AG10803 (cell line): ENCODE measurements at regions not wholly inside any gene's neighbourhood (a gene's known extent, or its start where the extent isn't known, plus 50 kb on each side); places are given as distances from the start of the nearest gene placed in this dataset.
"Not testable (repeated sequence)": the region's sequence is repeated elsewhere in the genome, so short reads cannot be mapped to it uniquely, and the experiment has no call there.

Experiments
- DNase-seq: peaks from one replicate; pipeline ENCODE4 v3.0.0; 2010; ENCODE audit warnings: low read depth
- H3K4me3 ChIP-seq: 2 replicates; pipeline ENCODE4 v1.5.1; 2011; ENCODE audit warnings: mild to moderate bottlenecking, low read length, control low read depth
- TF ChIP-seq, protein P1 (sequence below): conservative IDR thresholded peaks from 2 replicates; pipeline ENCODE4 v1.5.1; 2011; ENCODE audit warnings: mild to moderate bottlenecking, low read length, control low read depth, inconsistent platforms

DNA sequence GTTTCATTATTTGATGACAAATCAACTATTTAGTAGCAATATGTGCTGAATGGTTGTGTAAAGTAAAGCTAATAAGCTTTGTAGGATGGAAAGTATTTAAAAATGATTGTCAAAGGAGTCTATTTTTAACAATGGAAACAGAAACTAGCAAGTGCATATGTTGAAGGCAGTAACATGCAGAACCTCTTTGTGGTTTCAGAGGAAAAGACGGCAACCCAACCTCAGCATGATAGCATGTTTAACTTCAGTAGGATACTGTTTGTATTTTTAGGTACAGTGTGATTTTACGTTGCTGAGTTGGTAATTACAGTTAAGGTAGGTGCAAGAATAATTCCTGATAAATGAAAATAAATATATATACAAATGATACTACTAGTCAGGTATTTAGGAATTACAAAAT is 545.4 kb downstream of the CDY1 start:
- H3K4me3 ChIP-seq, DNase-seq: not testable (repeated sequence)

DNA sequence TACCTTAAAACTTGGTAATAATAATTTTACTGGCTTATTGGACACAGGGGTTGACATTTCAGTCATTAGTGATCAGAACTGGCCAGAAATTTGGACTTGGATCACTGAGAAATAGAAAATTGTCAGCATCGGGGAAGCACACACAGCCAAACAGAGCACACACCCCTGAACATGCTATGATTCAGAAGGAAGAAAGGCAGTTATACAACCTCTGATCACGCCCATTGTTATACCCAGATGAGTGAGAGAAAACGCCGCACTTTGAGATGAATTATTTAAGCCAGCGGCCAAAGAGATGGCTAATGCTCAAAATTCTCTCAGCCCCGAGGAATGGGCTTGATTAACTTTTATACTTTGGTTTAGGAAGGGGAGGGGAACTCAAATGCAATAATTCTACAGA is 557.4 kb downstream of the CDY1 start:
- not testable (repeated sequence) for DNase-seq

DNA sequence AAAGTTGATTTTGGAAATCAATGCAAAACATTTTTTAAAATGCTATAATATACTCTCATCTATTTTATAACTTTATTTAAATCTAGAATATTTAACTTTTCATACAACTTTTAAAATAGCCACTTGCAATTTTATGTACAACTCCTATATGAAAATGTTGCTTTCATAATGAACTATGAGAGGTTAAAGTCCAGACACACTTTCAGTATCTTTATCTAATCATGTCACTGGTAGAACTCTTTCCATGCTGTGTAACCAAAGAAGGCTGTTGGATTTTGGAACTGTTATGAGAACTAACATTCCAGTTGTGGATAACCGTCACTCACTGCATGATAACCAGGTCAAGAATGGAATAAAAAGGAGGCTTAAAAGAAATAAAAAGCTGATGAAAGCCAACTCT is 603.1 kb downstream of the CDY1 start:
- not testable (repeated sequence) for H3K4me3 ChIP-seq, DNase-seq

More for the DNA sequence above, 557.4 kb downstream of the CDY1 start:
- H3K4me3 ChIP-seq, result not testable (repeated sequence)

DNA sequence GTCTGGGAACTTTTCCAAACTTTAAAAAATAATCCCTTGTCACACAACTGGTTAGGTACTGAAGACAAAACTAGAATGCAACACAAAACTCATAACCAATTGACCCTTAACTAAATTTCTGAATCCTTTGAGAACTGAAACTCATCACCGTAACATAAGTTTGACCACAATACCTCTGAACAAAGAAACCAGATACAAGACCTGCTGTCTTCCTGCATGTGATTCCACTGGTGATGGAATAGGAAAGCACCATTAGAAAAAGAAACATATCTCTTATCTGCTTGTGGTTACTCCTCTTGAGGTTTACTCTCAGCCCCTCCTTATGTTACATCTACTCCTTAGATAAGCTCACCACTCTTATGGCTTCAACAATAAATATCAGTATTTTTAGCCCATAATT is 603.6 kb downstream of the CDY1 start:
- not testable (repeated sequence) for DNase-seq, H3K4me3 ChIP-seq

DNA sequence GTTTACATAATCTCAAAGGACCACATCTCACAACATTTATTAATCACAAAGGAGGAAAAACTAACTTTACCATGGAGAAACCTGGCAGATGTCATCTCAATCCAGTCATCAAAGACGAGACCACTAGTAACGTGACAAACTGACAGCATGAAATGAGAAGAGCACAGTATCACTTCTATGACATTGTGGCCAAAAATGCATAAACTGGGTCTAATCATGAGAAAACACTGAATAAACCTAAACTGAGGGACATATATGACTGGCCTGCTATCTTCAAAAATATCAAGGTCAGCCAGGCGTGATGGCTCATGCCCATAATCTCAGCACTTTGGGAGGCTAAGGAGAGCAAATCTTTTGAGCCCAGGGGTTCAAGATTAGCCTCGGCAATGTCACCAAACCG is 619.0 kb downstream of the CDY1 start:
- not testable (repeated sequence) for H3K4me3 ChIP-seq, DNase-seq

DNA sequence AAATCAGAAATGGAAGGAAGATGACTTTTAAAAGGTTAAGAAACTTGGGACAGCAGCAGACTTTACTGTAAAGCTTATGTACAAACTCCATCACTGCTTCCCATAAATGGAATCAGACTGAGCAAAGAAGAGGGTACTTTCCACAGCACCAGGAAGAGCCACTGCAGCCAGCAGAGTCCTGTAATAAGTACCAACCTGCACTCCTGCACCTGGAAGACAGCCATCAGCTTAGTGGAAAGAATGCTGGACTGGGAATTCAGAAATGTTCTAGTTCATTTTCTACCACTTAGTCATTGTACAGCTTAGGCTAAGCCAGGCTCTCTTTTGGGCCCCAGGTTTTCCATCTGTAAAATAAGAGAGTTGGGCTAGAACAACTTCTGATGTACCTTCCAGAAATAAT is 632.3 kb downstream of the CDY1 start:
- not testable (repeated sequence) for H3K4me3 ChIP-seq, DNase-seq

DNA sequence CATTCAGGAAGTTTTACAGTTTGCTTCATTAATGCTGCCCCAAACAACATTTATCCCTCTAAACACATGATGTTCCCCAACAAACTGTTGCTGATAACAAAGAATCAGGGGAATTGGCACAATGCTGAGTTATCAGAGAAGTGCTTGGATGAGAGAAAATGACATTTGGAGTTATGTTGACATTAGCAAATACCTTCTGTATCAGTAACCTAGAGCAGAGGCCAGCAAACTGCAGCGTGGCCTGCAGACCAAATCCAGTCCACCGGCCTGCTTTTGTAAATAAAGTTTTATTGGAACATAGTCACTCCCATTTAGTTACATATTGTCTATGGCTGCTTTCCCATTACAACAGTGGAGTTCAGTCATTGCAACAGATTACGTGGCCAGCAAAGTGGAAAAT is 643.5 kb downstream of the CDY1 start:
- not testable (repeated sequence) for DNase-seq, H3K4me3 ChIP-seq

DNA sequence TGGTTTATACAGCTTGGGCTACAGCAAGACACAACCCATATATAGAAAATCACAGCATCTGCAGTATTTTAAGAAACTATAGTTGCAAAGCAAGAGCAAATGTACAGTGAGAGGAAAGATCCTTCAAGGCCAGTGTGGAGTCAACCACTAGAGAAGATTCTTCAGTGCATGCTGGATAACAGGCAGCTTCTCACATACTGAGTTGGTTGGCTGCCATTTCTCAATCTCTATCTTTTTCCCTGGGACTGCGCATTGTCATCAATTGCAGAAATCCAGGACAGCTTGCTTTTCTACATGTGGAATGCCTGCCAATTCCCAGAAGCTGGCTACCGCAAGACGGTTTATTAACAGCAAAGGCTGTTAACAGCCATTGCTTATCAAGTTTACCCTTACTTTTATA is 646.5 kb downstream of the CDY1 start:
- H3K4me3 ChIP-seq, DNase-seq: not testable (repeated sequence)

DNA sequence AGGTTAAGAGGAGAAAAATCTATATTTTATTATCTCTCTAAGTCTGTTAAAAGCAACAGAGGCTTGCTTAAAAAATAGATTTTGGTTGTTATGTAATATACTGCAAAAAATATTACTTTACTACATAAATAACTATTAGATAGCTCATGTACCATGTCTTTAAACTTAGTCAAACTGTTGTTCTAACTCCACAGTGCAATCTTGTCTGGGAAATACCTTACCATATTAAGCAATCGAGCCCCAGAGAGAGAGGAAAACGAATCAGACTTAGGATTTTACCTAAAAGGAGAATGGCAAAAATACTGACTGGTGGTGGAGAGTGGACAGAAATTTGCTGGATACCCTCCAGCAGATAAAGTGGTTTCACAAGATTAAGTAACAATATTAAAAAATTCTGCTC is 647.0 kb downstream of the CDY1 start:
- not testable (repeated sequence) for H3K4me3 ChIP-seq

DNA sequence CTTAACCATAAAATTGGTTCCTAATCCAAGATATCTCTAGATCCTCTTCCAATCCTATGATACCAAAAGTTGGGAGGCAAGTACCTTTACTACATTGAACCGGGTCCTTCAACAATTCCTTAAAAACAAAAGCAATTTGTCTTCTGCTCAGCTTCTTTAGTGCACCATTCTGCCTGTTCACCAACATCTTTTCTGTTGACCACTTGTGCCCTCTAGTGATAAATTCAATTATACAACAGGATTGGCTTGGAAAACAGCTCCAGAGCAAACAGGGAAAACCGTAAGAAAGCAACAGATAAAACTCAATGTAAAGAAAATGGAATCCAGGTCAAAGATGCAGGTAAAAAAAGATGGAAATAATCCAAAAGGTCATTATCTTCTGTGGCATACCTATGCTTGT is 651.2 kb downstream of the CDY1 start:
- not testable (repeated sequence) for H3K4me3 ChIP-seq, DNase-seq

More for the DNA sequence above, 647.0 kb downstream of the CDY1 start:
- DNase-seq, result not testable (repeated sequence)

DNA sequence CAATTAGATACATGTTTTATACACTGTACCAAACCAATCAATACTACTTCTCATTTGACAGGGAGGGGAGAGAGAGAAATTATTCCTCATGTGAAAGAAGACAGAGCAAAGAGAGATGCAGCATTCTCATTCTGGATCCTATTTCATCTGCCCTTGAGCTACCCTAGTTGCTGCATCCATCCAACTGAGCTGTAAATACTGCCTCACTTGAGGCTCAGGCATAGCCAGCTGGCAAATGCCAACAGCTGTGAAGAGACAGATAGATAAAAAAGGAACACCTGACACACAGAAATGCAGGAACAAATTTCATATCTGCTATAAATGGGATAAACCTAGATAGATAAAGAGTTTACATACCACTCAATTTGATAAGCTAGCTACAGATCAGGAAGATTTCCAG is 684.1 kb downstream of the CDY1 start:
- not testable (repeated sequence) for DNase-seq, H3K4me3 ChIP-seq

DNA sequence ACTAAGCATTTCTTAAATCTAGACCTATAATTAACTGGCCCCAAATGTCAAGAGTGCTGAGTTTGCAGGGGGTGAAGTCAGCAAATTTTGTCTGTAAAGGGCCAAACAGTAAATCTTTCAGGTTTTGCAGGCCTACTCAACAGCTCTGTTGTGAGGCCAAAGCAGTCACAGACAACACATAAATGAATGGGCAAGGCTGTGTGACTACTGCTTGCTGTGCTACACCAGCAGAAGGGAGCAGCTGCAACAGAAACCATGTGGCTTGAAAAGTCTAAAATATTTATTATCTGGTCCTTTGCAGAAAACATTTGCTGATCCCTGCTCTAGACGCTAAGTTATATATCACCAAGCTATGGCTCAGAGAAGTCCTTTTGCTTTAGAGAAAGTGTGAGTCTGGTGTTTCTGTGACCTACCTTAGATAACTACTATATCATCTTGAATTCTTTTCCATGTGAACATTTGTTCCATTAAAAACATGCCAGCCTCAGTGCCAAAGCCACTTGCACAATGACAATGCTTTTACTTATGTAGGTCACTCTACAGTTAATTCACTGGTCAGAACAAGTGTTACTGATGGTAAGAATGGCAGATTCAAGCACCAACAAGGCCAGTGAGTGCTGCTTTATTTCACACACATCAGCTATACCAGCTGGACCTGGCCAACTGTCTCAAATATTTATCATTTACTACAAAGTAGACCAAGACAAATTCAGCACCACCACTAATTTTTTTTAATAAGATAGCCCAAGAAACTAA is 684.9 kb downstream of the CDY1 start:
- DNase-seq, H3K4me3 ChIP-seq: not testable (repeated sequence)

DNA sequence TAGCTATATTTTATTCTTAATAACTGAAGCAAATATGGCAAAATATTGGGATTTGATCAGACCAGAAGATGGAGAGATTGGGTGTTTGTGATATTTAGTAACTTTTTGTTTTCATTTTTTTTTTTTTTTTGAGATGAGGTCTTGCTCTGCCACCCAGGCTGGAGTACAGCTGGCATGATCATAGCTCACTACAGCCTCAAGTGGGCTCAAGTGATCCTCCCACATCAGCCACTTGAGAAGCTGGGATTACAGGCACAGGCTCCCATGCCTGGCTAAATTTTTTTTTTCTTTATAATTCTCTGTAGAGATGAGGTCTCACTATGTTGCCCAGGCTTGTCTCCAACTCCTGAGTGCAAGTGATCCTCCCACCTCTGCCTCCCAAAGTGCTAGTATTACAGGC is 686.4 kb downstream of the CDY1 start:
- DNase-seq, H3K4me3 ChIP-seq: not testable (repeated sequence)

DNA sequence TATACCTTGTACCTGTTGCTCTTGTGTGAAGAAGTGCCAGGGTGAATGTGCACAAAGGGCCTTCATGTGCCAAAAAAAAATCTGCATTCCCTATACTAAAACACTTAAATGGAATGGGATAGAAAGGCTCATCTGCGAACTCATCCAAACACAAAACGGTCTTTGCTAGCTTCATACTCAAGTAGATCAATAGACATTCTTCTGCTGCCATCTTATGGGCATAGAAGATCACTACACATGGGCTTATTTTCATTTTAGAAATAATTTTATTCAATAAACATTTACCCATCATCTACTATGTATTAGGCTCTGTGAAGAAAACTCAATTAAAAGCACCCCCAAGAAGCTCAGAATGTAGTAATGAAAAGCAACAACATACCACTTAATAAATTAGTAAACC is 693.1 kb downstream of the CDY1 start:
- TF ChIP-seq, protein P1, sequence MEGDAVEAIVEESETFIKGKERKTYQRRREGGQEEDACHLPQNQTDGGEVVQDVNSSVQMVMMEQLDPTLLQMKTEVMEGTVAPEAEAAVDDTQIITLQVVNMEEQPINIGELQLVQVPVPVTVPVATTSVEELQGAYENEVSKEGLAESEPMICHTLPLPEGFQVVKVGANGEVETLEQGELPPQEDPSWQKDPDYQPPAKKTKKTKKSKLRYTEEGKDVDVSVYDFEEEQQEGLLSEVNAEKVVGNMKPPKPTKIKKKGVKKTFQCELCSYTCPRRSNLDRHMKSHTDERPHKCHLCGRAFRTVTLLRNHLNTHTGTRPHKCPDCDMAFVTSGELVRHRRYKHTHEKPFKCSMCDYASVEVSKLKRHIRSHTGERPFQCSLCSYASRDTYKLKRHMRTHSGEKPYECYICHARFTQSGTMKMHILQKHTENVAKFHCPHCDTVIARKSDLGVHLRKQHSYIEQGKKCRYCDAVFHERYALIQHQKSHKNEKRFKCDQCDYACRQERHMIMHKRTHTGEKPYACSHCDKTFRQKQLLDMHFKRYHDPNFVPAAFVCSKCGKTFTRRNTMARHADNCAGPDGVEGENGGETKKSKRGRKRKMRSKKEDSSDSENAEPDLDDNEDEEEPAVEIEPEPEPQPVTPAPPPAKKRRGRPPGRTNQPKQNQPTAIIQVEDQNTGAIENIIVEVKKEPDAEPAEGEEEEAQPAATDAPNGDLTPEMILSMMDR, result peak; percentile 6; the same call in 1 of the 2 replicates
- DNase-seq, result peak; percentile 11
- H3K4me3 ChIP-seq, result not testable (repeated sequence)

DNA sequence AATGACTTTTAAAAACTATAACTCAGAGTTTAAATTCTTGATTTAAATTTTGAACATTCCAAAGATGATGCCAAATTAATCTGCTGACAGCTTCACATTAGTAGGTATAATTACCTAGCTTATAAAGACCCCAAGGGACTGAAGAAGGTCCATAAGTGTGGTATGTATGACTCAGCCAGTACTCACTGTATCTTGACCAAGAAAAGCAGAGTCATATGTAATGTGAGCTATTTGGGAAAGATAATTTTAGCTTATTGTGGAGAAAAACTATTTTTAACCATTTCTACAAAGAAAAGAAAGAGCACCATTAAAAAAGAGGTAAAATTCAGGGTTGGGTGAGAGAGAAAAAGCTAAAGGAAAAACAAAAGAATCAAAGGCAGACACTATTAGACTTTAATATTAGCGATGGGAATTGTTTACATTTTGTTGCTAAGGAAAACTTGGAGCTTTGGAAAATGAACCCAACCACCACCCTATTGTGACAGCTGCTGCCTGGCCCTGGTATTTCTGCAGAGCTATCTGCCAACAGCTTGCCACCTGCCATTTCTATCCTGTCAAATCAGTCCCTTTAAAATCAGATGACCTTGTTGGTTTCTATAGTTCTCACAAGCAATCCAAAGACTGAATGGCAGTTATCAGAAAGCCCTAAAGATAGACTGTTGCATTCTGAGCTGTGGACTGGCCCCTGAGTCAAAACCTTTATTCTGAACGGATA is 697.7 kb downstream of the CDY1 start:
- not testable (repeated sequence) for DNase-seq

DNA sequence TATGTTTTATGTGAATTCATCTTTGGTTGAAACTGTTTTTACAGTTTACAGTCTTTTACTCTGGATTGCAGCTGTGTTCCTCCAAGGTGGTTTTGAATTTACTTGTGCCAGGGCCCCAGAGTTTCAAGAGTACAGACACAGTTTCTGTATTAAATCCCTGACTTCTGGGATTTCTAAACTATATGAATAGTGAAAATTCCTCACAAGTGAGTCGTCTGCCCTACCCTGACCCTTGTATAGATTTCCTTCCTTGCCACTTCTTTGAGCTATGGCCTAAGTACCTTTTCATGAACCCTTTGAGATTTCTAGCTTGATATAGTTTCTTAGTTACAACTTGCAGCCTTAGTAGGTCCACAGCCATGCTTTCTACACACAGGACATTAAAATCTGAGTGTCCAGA is 700.8 kb downstream of the CDY1 start:
- DNase-seq, H3K4me3 ChIP-seq: not testable (repeated sequence)

More for the DNA sequence above, 697.7 kb downstream of the CDY1 start:
- H3K4me3 ChIP-seq, result not testable (repeated sequence)

DNA sequence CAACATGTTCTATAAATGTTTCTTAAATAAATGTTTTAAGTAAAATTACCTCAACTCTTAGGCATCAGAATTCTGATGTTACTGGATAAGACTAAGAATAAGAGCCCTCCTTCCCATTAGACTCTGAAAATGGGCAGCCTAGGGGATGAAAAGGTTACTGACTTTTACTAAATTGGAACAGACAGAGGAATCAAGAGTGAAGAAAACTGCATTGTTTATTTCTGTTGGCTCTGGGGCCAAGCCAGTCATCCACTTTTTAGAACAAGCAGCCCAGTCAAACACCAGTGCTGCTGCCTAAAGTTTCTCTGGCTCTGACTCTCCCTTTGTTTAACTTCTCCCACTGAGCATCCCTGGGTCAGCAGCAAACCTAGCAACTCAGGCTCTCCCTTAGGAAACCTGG is 731.0 kb downstream of the CDY1 start:
- not testable (repeated sequence) for H3K4me3 ChIP-seq, DNase-seq
